GM23248 (cell line): ENCODE measurements at regions not wholly inside any gene's neighbourhood (a gene's known extent, or its start where the extent isn't known, plus 50 kb on each side); places are given as distances from the start of the nearest gene placed in this dataset.
"Not testable (repeated sequence)": the region's sequence is repeated elsewhere in the genome, so short reads cannot be mapped to it uniquely, and the experiment has no call there.

ENCODE experiments used
- EZH2 ChIP-seq: fragments of 200-600 bp; sonication (generic); IDR thresholded peaks from 2 replicates; pipeline ENCODE4 v1.6.1; 2018; ENCODE audit warnings: antibody characterized with exemption, mild to moderate bottlenecking; ENCODE audit not compliant: insufficient read depth, poor library complexity, severe bottlenecking
- EZH2phosphoT487 ChIP-seq: fragments of 200-600 bp; sonication (generic); IDR thresholded peaks from 2 replicates; pipeline ENCODE4 v1.6.1; 2018; ENCODE audit warnings: antibody characterized with exemption, moderate library complexity, mild to moderate bottlenecking, low read depth; ENCODE audit not compliant: insufficient read depth

GRCh38 chr6:23854154-23854553 is 271.9 kb upstream of the NRSN1 start:
- not testable (repeated sequence) for TF ChIP-seq EZH2, EZH2phosphoT487
